Fibroblast of lung (primary cell): ENCODE measurements at regions not wholly inside any gene's neighbourhood (a gene's known extent, or its start where the extent isn't known, plus 50 kb on each side); places are given as distances from the start of the nearest gene placed in this dataset.
"Not testable (repeated sequence)": the region's sequence is repeated elsewhere in the genome, so short reads cannot be mapped to it uniquely, and the experiment has no call there.

Experiments
- CTCF ChIP-seq, 2 donors: IDR thresholded peaks in 1 of 2; conservative IDR thresholded peaks in 1 of 2; 1 replicate in 1 of 2; 2 replicates in 1 of 2; pipeline ENCODE4 v1.5.1; 2011 to 2012; ENCODE audit warnings: low read length in 2 of 2, control low read depth in 1 of 2, inconsistent platforms in 1 of 2, low read depth in 1 of 2, mild to moderate bottlenecking in 1 of 2
- EZH2 ChIP-seq: IDR thresholded peaks from 2 replicates; pipeline ENCODE4 v1.5.1; 2012; ENCODE audit warnings: low read length, control low read depth, mild to moderate bottlenecking; ENCODE audit errors: missing control alignments

DNA sequence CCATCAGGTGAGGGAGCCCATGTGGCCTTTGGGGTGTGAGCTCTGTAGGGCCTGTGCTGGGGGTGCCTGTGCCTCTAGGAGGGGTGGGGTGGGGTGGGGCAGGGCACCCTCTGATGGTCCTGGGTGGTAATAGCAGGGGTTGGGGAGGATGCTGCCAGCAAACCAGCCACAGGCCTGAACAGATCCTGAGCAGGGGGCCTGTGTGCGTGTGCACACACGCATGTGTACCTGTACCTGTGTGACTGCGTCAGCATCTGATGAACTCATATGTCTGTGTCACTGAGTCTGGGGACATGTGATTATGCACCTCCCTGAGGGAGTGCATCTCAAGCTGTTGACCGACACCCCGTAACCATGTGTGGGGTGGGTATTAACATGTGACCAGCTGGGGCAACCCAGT is 182.8 kb upstream of the AKAP13 start:
- not testable (repeated sequence) for TF ChIP-seq CTCF (conservative IDR thresholded peaks at IDR 0.05 in 1 of 2, IDR thresholded peaks at IDR 0.05 in 1 of 2; ENCODE audit: low read depth in 1 of 2, low read length in 2 of 2); EZH2
